ENCODE measurements at regions not wholly inside any gene's neighbourhood (a gene's known extent, or its start where the extent isn't known, plus 50 kb on each side); places are given as distances from the start of the nearest gene placed in this dataset.

GRCh38 chr2:147076634-147077033 lies 768.2 kb upstream of the ACVR2A start:
- TF ChIP-seq CTCF (IDR thresholded peaks at IDR 0.05) (no peak), EZH2 (IDR thresholded peaks at IDR 0.05; ENCODE audit: borderline replicate concordance, insufficient read depth, low read depth, low read length, poor library complexity, severe bottlenecking) (no peak)
